NCI-H526 (cell line): ENCODE measurements at regions not wholly inside any gene's neighbourhood (a gene's known extent, or its start where the extent isn't known, plus 50 kb on each side); places are given as distances from the start of the nearest gene placed in this dataset.

ENCODE experiments used
- DNase-seq, 2 experiments: peaks; one replicate each; lab custom pipeline; 2025; lab: John Stamatoyannopoulos, UW

GRCh38 chr3:35484929-35485530 is 154.3 kb upstream of the ARPP21 start:
- peak in 1 of 2 experiments; percentile 16 for DNase-seq

DNA sequence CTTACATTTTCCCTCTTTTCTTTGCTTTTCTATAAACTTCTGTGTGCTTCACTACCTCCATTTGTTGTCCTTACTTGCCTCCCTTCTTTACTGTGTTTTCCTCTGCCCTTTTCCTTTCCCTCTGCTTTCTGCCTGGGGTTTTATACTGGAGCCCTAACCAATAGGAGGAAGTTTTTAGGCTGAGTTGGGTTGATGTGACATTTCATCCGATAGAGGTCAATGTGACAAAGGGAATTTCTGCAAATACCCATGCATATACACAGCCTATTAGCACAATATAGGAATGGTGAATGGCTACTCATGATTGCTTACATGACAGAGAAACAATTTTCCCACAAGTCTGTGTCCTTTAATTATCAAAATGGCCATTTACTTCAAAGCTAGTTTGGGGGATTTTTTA is 153.0 kb upstream of the ARPP21 start:
- DNase-seq = no peak

GRCh38 chr3:35487376-35487775 is 151.9 kb upstream of the ARPP21 start:
- DNase-seq = no peak

- no peak for DNase-seq
Observed at GRCh38 chr3:35488526-35488925, 150.8 kb upstream of the ARPP21 start.

DNA sequence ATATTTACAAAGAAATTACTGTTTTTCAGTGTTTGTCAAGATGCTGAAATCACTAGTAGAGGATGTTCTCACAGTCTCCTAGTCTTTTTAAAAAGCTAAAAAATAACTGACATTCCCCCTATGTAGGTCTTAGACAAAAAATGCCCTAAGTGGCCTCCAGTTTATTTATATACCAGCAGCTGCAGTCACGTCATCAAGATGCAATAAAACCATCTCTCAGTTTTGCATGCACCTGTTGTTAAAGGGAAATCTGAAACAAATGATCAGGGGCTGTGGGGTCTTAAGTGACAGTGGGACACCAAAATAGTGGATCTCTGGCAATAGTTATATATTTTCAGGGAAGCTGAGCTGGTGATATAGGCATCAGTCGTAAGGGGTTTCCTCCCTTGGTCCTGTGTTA is 146.5 kb upstream of the ARPP21 start:
- peak; percentile 60 to 69 for DNase-seq

- DNase-seq = no peak
Observed at GRCh38 chr3:35498506-35499210, 140.7 kb upstream of the ARPP21 start.

GRCh38 chr3:35500641-35501350 is 138.5 kb upstream of the ARPP21 start:
- DNase-seq = no peak

DNA sequence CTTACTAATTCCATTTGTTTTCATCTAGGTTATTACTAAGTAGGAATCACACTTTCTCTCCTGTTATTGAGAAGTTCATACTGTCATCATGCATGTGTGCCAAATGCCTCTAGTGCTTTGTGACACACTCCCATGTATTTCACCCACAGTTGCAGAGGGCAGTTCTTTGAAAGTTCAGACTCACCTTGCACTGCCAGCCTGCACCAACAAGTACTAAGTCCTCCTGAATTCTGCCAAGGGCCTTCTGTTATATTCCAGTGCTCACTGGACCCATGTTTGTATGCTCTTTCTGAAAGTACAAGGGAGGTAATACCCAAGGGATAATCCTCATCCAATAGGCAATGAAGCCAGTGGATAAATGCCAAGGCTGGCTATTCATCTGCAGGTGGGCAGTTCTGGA is 136.6 kb upstream of the ARPP21 start:
- DNase-seq = no peak

- DNase-seq = peak in 1 of 2 experiments; percentile 12
Observed at GRCh38 chr3:35505181-35505580, 134.1 kb upstream of the ARPP21 start.

DNA sequence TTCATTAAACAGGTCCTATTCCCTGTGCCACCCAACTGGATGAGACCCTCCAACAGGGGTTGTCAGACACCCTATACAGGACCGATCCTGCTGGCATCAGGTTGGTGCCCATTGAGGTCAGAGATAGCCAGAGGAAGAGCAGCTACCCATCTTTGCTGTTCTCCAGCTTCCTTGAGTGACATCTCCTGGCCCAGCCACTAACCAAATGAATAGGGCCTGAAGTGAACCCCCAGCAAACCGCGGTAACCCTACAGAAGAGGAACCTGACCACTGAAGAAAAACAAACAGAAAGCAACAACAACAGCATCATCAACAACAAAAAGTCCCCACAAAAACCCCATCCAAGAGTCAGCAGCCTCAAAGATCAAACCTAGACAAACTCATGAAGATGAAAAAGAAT is 133.6 kb upstream of the ARPP21 start:
- no peak for DNase-seq

GRCh38 chr3:35519936-35520335 is 119.4 kb upstream of the ARPP21 start:
- DNase-seq = no peak

DNA sequence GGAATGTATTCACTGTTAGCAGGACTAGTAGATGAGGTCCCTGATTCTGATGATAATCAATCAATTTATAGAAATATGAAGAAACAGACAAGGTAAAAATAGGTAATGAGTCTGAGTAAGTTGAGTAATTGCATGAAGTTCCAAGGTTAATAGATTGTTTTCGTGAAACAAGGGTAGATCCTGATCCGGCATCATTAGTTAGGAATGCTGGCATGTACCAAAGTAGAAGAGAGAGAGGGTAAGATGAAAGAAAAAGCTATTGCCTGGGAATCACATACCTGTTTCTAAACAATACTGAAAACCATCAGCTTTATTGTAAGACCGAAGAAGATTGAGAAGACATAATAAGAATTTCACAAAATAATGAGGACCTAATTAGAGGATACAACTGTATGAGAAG is 118.1 kb upstream of the ARPP21 start:
- DNase-seq = no peak

GRCh38 chr3:35522450-35522849 is 116.9 kb upstream of the ARPP21 start:
- no peak for DNase-seq

DNA sequence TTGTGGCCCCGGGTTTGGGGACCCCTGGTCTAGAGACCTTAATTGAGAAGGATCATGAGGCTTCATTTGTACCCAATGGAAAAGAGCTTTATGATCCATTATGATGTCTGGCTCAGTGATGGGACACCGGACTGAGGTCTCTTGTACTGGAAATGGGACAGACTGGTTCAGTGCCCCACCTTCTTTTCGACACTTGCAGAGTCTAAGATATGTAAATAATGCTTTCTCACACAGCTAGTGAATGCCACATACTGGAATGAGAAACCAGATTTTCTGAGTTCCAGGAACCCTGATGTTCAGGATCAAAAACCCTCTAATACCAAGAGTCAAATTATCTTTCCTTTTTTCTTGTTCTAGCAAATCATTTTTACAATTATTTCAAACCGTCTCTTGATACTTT is 116.3 kb upstream of the ARPP21 start:
- no peak for DNase-seq

DNA sequence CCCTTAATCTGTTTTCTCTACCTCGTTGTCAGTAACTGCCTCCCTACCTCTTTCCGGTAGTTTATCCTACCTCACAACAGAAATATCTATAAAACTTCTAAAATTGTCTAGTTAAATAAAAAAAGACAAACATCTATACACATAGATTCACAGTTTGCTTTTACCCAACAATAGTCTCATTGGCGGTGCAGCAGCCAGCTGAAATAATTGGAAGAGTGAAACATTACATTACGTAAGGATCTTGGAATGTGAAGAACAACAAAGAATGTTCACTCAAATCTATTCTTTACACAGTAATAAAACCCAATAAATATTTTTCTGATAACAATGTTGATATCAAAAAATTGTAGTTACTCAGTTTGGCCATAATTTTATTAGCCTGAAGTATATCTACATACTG is 115.5 kb upstream of the ARPP21 start:
- no peak for DNase-seq

DNA sequence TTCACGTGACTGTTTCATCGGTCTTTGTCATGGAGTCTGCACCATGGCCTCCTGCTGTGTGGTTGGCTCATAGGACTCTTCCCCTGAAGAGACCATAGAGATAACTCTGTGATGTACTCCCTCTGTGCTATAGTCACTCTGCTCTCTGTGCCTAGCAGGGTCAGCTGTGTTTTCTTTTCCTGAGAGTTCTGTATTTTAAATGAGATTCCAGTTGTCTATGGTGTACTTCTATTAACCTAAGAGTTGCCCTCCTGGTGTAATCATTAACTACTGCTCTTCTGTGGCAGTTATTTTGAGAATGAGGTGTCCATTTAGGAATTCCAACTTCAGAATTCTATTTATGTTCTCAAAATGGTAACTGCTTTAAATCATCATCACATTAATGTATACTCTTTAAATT is 114.5 kb upstream of the ARPP21 start:
- DNase-seq = no peak

DNA sequence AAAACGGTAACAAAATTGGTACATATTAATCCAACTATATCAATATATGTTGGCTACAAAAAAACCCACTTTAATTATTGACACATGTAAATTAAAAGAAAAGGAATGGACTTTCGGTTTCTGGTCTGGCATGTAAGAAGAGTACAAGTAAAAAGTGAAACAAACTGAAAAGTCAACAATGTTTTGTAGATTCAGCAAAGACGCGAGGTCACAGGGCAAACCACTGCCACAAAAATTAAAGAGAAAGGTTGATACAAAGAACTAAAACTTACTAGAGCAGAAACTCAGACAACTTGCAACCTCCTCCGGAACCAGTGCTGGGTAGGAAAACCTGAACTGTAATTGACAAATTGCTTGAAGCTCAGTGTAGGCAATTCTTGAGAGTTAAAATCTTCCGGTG is 110.6 kb upstream of the ARPP21 start:
- DNase-seq = no peak

GRCh38 chr3:35529337-35529736 is 110.0 kb upstream of the ARPP21 start:
- no peak for DNase-seq

- peak; percentile 4 to 32 for DNase-seq
Observed at GRCh38 chr3:35537265-35537664, 102.1 kb upstream of the ARPP21 start.

- no peak for DNase-seq
Observed at GRCh38 chr3:35544976-35545375, 94.3 kb upstream of the ARPP21 start.

- DNase-seq = no peak
Observed at GRCh38 chr3:35549690-35550089, 89.6 kb upstream of the ARPP21 start.

DNA sequence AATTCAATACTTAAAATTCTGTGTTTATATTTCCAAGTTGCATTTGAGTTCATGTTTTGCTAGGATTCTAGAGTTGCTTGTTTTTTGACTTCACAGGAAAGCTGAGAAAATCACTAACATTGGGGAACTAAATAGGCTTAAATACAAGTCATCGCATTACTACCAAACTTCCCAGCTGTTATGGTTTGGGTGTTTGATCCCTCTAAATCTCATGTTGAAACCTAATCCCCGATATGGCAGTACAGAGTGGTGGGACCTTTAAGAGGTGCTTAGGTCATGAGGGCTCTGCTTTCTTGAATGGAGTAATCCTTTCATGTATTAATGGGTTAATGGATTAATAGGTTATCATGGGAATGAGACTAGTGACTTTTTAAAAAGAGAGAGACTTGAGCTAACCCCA is 77.2 kb upstream of the ARPP21 start:
- DNase-seq = no peak

DNA sequence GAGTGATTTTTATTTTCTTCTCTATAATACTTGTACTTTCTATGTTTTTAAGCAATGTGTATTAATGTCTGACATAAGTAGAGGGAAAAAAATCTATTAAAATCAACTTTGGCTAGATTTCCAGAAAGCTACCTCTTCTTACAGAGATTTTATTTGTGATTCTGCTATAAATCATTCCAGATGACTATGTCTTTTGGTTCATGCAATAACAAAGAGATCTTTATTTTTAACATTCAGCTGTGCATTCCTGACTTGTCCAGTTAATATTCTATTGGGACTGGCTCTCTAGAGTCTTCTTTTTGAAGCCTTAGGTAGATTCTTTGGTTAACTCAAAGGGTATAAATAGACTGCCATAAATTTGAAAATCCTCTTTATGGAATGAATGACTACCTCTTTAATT is 74.3 kb upstream of the ARPP21 start:
- DNase-seq = no peak
